H9 (cell line): ENCODE measurements at regions not wholly inside any gene's neighbourhood (a gene's known extent, or its start where the extent isn't known, plus 50 kb on each side); places are given as distances from the start of the nearest gene placed in this dataset.

Source experiments
- DNase-seq: peaks from one replicate; pipeline ENCODE4 v3.0.0-alpha.2; 2017
- H2AFZ ChIP-seq: one replicate; pipeline ENCODE4 v1.6.1; 2013; ENCODE audit warnings: mild to moderate bottlenecking, low read length, control low read depth, moderate library complexity
- H2AK5ac ChIP-seq: 2 replicates; pipeline ENCODE4 v1.6.1; 2013; ENCODE audit warnings: low read length, control low read depth, mixed read lengths; ENCODE audit not compliant: insufficient read length
- H2BK120ac ChIP-seq: one replicate; pipeline ENCODE4 v1.6.1; 2013; ENCODE audit warnings: low read depth, mild to moderate bottlenecking, low read length, control low read depth, inconsistent platforms; ENCODE audit not compliant: poor library complexity, severe bottlenecking
- H2BK12ac ChIP-seq: 2 replicates; pipeline ENCODE4 v1.6.1; 2013; ENCODE audit warnings: low read length, control low read depth, mixed read lengths, low read depth; ENCODE audit not compliant: insufficient read length
- H2BK15ac ChIP-seq: 2 replicates; pipeline ENCODE4 v1.6.1; 2013; ENCODE audit warnings: low read depth, low read length, control low read depth
- H2BK20ac ChIP-seq: one replicate; pipeline ENCODE4 v1.6.1; 2013; ENCODE audit warnings: low read depth, mild to moderate bottlenecking, low read length, control low read depth, inconsistent platforms; ENCODE audit not compliant: poor library complexity, severe bottlenecking
- H2BK5ac ChIP-seq: 2 replicates; pipeline ENCODE4 v1.6.1; 2013; ENCODE audit warnings: low read length, control low read depth, mixed read lengths; ENCODE audit not compliant: insufficient read length
- H3K14ac ChIP-seq: 2 replicates; pipeline ENCODE4 v1.6.1; 2013; ENCODE audit warnings: low read length, control low read depth; ENCODE audit not compliant: insufficient read depth
- H3K18ac ChIP-seq: 2 replicates; pipeline ENCODE4 v1.6.1; 2013; ENCODE audit warnings: low read depth, mild to moderate bottlenecking, mixed read lengths, low read length, control low read depth; ENCODE audit not compliant: insufficient read length
- H3K23ac ChIP-seq: 2 replicates; pipeline ENCODE4 v1.6.1; 2013; ENCODE audit warnings: low read length, control low read depth, mixed read lengths, low read depth; ENCODE audit not compliant: insufficient read length
- H3K23me2 ChIP-seq: 2 replicates; pipeline ENCODE4 v1.6.1; 2013; ENCODE audit warnings: low read depth, mild to moderate bottlenecking, mixed read lengths, low read length, control low read depth; ENCODE audit not compliant: insufficient read length, poor library complexity, severe bottlenecking
- H3K27ac ChIP-seq: 2 replicates; pipeline ENCODE4 v1.5.1; 2013; ENCODE audit warnings: low read length, control low read depth, mixed read lengths, low read depth; ENCODE audit not compliant: insufficient read length
- H3K27me3 ChIP-seq: 2 replicates; pipeline ENCODE4 v1.6.1; 2013; ENCODE audit warnings: low read length, control low read depth, inconsistent platforms; ENCODE audit not compliant: insufficient read depth
- H3K4ac ChIP-seq: 2 replicates; pipeline ENCODE4 v1.6.1; 2013; ENCODE audit warnings: low read depth, mild to moderate bottlenecking, control low read depth, inconsistent platforms, low read length, moderate library complexity
- H3K4me1 ChIP-seq: 2 replicates; pipeline ENCODE4 v1.6.1; 2013; ENCODE audit warnings: low read length, control low read depth, inconsistent platforms; ENCODE audit not compliant: insufficient read depth
- H3K4me2 ChIP-seq: 2 replicates; pipeline ENCODE4 v1.6.1; 2013; ENCODE audit warnings: low read length, control low read depth, mixed read lengths; ENCODE audit not compliant: insufficient read length, insufficient read depth
- H3K56ac ChIP-seq: 2 replicates; pipeline ENCODE4 v1.6.1; 2013; ENCODE audit warnings: low read depth, mild to moderate bottlenecking, mixed read lengths, low read length, control low read depth; ENCODE audit not compliant: insufficient read length
- H3K79me1 ChIP-seq: 2 replicates; pipeline ENCODE4 v1.6.1; 2013; ENCODE audit warnings: low read depth, mild to moderate bottlenecking, moderate library complexity, low read length, control low read depth, inconsistent platforms; ENCODE audit not compliant: insufficient read depth, poor library complexity, severe bottlenecking
- H3K79me2 ChIP-seq: 2 replicates; pipeline ENCODE4 v1.6.1; 2013; ENCODE audit warnings: low read length, control low read depth, inconsistent platforms; ENCODE audit not compliant: insufficient read depth
- H3K9ac ChIP-seq: 2 replicates; pipeline ENCODE4 v1.6.1; 2013; ENCODE audit warnings: low read length, control low read depth, mixed read lengths; ENCODE audit not compliant: insufficient read length; ENCODE audit errors: extremely low read depth
- H3K9me3 ChIP-seq: one replicate; pipeline ENCODE4 v1.6.1; 2013; ENCODE audit warnings: low read depth, low read length, inconsistent platforms; ENCODE audit not compliant: control insufficient read depth
- H3T11ph ChIP-seq: one replicate; pipeline ENCODE4 v1.6.1; 2013; ENCODE audit warnings: mild to moderate bottlenecking, low read length, control low read depth, inconsistent platforms
- H4K20me1 ChIP-seq: one replicate; pipeline ENCODE4 v1.6.1; 2013; ENCODE audit not compliant: control insufficient read depth, insufficient read length, insufficient read depth
- H4K5ac ChIP-seq: 2 replicates; pipeline ENCODE4 v1.6.1; 2013; ENCODE audit warnings: low read depth, mild to moderate bottlenecking, mixed read lengths, low read length, control low read depth; ENCODE audit not compliant: insufficient read length
- H4K8ac ChIP-seq: replicated peaks from 2 replicates; pipeline ENCODE4 v1.6.1; 2013; ENCODE audit warnings: low read length, control low read depth, mixed read lengths, low read depth; ENCODE audit not compliant: insufficient read length
- H4K91ac ChIP-seq: 2 replicates; pipeline ENCODE4 v1.6.1; 2013; ENCODE audit warnings: low read depth, mild to moderate bottlenecking, moderate library complexity, mixed read lengths, low read length, control low read depth; ENCODE audit not compliant: insufficient read length
- H3K27ac Mint-ChIP-seq, 3 experiments: 2 replicates in 2 of 3; 3 replicates in 1 of 3; pipeline ENCODE4 v1.8.0; 2020 to 2021; ENCODE audit warnings: mixed read lengths in 3 of 3, mild to moderate bottlenecking in 1 of 3, moderate library complexity in 1 of 3
- H3K27me3 Mint-ChIP-seq: 2 replicates; pipeline ENCODE4 v1.8.0; 2021; ENCODE audit warnings: low read depth, mild to moderate bottlenecking, moderate library complexity, mixed read lengths
- H3K36me3 Mint-ChIP-seq, 3 experiments: 2 replicates in 2 of 3; 3 replicates in 1 of 3; pipeline ENCODE4 v1.8.0; 2020 to 2021; ENCODE audit warnings: low read depth in 3 of 3, mixed read lengths in 3 of 3; ENCODE audit not compliant: insufficient read depth in 1 of 3
- H3K4me1 Mint-ChIP-seq, 2 experiments: 2 replicates each; pipeline ENCODE4 v1.8.0; 2020; ENCODE audit warnings: mixed read lengths in 2 of 2
- H3K4me3 Mint-ChIP-seq, 2 experiments: 2 replicates in 1 of 2; 3 replicates in 1 of 2; pipeline ENCODE4 v1.8.0; 2020 to 2021; ENCODE audit warnings: mild to moderate bottlenecking in 2 of 2, mixed read lengths in 2 of 2, moderate library complexity in 1 of 2
- H3K9me3 Mint-ChIP-seq, 2 experiments: 2 replicates in 1 of 2; 3 replicates in 1 of 2; pipeline ENCODE4 v1.8.0; 2020; ENCODE audit warnings: mild to moderate bottlenecking in 2 of 2, mixed read lengths in 2 of 2, moderate library complexity in 1 of 2
- WGBS: extraction: QIAGEN DNeasy Blood & Tissue Kit; methylation state at CpG from one replicate; pipeline ENCODE4 v1.1.7; 2013; ENCODE audit warnings: missing lambda C conversion rate, low lambda C conversion rate, mixed read lengths; ENCODE audit not compliant: insufficient read length; ENCODE audit errors: extremely low coverage; 5-methylcytosine and 5-hydroxymethylcytosine counted together
- TF ChIP-seq, protein P1 (sequence below): fragments of 200-600 bp; sonication (generic); conservative IDR thresholded peaks from 3 replicates; pipeline ENCODE4 v1.8.0; 2021; ENCODE audit warnings: antibody characterized with exemption, mild to moderate bottlenecking

DNA sequence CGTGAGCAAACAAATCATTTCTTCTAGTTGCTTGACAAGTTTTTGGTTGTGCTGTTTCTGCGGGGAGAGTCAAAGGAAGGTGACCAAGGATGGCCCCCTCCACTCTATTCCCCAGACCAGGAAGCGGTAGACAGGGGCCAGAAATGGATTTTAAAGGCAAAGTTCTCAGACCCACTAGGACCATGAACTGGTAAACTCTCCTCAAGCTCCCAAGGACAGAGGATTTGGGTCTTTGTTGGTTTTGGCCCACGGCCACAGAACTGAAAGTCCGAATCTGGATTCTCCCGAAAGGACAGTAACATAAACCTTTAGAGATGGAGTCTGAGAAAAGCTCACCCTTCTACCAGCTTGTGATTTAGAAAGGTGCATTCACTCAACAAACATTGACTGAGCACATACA is 85.9 kb upstream of the C2CD4B start:
- WGBS, result no CpG with 5 or more reads among the region's 6 CpGs
- peaks cover 0 to 2% (median 0%) of the 10 kb centered on the region in 3 experiments; a peak in 1 of 7 replicates for H3K36me3 Mint-ChIP-seq
- H3K27ac Mint-ChIP-seq, result no peak overlapping the region
- H3K4me1 Mint-ChIP-seq, result peaks cover 11 to 23% of the 10 kb centered on the region in 2 experiments
- Histone ChIP-seq H3T11ph (no peak overlapping the region), H2BK20ac (no peak overlapping the region), H2BK120ac (no peak overlapping the region), H3K4me2 (no peak overlapping the region), H3K18ac (no peak overlapping the region), H2BK12ac (no peak overlapping the region), H2BK15ac (no peak overlapping the region), H3K9me3 (no peaks in the 10 kb centered on the region), H4K20me1 (no peaks in the 10 kb centered on the region), H3K56ac (no peak overlapping the region), H3K14ac (no peak overlapping the region), H4K91ac (no peak overlapping the region), H2AFZ (no peak overlapping the region), H4K5ac (no peak overlapping the region), H3K79me1 (no peaks in the 10 kb centered on the region), H3K4ac (no peak overlapping the region), H3K27ac (no peak overlapping the region), H4K8ac (no peak overlapping the region), H3K23me2 (no peaks in the 10 kb centered on the region), H2AK5ac (no peak overlapping the region), H2BK5ac (no peak overlapping the region), H3K23ac (no peak overlapping the region), H3K4me1 (no peaks in the 10 kb centered on the region), H3K79me2 (no peaks in the 10 kb centered on the region), H3K27me3 (no peaks in the 10 kb centered on the region), H3K9ac (no peak overlapping the region)
- no peak for DNase-seq
- H3K9me3 Mint-ChIP-seq, result peaks cover 6 to 8% of the 10 kb centered on the region in 2 experiments
- TF ChIP-seq, protein P1, sequence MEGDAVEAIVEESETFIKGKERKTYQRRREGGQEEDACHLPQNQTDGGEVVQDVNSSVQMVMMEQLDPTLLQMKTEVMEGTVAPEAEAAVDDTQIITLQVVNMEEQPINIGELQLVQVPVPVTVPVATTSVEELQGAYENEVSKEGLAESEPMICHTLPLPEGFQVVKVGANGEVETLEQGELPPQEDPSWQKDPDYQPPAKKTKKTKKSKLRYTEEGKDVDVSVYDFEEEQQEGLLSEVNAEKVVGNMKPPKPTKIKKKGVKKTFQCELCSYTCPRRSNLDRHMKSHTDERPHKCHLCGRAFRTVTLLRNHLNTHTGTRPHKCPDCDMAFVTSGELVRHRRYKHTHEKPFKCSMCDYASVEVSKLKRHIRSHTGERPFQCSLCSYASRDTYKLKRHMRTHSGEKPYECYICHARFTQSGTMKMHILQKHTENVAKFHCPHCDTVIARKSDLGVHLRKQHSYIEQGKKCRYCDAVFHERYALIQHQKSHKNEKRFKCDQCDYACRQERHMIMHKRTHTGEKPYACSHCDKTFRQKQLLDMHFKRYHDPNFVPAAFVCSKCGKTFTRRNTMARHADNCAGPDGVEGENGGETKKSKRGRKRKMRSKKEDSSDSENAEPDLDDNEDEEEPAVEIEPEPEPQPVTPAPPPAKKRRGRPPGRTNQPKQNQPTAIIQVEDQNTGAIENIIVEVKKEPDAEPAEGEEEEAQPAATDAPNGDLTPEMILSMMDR, result no peak
- no peak overlapping the region for H3K4me3 Mint-ChIP-seq
- peaks cover 17% of the 10 kb centered on the region for H3K27me3 Mint-ChIP-seq
